ENCODE measurements at regions not wholly inside any gene's neighbourhood (a gene's known extent, or its start where the extent isn't known, plus 50 kb on each side); places are given as distances from the start of the nearest gene placed in this dataset.

DNA sequence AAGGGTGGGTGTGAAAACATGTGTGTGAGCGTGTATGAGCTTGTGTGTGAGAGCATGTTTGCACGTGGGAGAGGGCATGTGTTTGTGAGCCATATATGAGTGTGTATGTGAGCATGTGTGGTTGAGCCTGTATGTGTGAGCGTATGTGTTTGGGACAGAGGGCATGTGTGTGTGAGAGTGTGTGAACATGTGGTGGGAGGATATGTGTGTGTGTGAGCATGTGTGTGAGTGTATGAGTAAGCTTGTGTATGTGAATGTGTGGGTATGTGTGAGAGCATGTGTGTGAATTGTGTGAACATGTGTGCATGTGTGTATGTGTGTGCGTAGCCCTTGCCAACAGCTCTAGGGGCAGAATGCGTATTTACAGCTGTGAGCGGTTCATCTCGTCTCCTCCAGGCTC lies 163.0 kb downstream of the TMEM200C start:
- TF ChIP-seq, protein P1, sequence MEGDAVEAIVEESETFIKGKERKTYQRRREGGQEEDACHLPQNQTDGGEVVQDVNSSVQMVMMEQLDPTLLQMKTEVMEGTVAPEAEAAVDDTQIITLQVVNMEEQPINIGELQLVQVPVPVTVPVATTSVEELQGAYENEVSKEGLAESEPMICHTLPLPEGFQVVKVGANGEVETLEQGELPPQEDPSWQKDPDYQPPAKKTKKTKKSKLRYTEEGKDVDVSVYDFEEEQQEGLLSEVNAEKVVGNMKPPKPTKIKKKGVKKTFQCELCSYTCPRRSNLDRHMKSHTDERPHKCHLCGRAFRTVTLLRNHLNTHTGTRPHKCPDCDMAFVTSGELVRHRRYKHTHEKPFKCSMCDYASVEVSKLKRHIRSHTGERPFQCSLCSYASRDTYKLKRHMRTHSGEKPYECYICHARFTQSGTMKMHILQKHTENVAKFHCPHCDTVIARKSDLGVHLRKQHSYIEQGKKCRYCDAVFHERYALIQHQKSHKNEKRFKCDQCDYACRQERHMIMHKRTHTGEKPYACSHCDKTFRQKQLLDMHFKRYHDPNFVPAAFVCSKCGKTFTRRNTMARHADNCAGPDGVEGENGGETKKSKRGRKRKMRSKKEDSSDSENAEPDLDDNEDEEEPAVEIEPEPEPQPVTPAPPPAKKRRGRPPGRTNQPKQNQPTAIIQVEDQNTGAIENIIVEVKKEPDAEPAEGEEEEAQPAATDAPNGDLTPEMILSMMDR (IDR thresholded peaks at IDR 0.05 in 4 of 5, conservative IDR thresholded peaks at IDR 0.05 in 1 of 5) = no peak
- TF ChIP-seq POLR2A (IDR thresholded peaks at IDR 0.05) = no peak
